Activated CD8-positive, alpha-beta T cell treated with anti-CD3 and anti-CD28 coated beads for 36 hours (primary cell): ENCODE measurements at regions not wholly inside any gene's neighbourhood (a gene's known extent, or its start where the extent isn't known, plus 50 kb on each side); places are given as distances from the start of the nearest gene placed in this dataset.
A peak's percentile ranks its signal among the peaks of the same experiment; 100 is the strongest.

Source experiments
- ATAC-seq: fragments of 200-7000 bp; cut with Tn5 transposase; one replicate; pipeline ENCODE4 v1.10.0; 2021; ENCODE audit warnings: mild to moderate bottlenecking, moderate library complexity
- CTCF ChIA-PET: fragments of 350-600 bp; sonication (Branson Sonifier 250); formaldehyde crosslinking; loops from one replicate; lab custom pipeline; 2021; ENCODE audit warnings: antibody characterized with exemption; lab: Charles Lee
- POLR2A ChIA-PET: fragments of 350-600 bp; sonication (Branson Sonifier 250); formaldehyde crosslinking; loops from one replicate; lab custom pipeline; 2021; ENCODE audit warnings: antibody characterized with exemption; lab: Charles Lee
- DNase-seq: peaks from one replicate; pipeline ENCODE4 v3.0.0-alpha.2; 2020
- H3K27ac Mint-ChIP-seq: one replicate; pipeline ENCODE4 v1.8.0; 2021; ENCODE audit warnings: mild to moderate bottlenecking, mixed read lengths
- H3K27me3 Mint-ChIP-seq: one replicate; pipeline ENCODE4 v1.8.0; 2021; ENCODE audit warnings: mixed read lengths
- H3K36me3 Mint-ChIP-seq: one replicate; pipeline ENCODE4 v1.8.0; 2021; ENCODE audit warnings: low read depth, mixed read lengths
- H3K4me1 Mint-ChIP-seq: one replicate; pipeline ENCODE4 v1.8.0; 2021; ENCODE audit warnings: low read depth, mixed read lengths
- H3K4me3 Mint-ChIP-seq: one replicate; pipeline ENCODE4 v1.8.0; 2021; ENCODE audit warnings: mild to moderate bottlenecking, moderate library complexity, mixed read lengths
- H3K9me3 Mint-ChIP-seq: one replicate; pipeline ENCODE4 v1.8.0; 2021; ENCODE audit warnings: mixed read lengths
- intact Hi-C: fragments of 100-400 bp; cut with micrococcal nuclease; formaldehyde crosslinking; loops from one replicate; pipeline ENCODE4 v1.10.0; 2022
- TF ChIP-seq, protein P1 (sequence below): fragments of 200-600 bp; IDR thresholded peaks from one replicate; pipeline ENCODE4 v1.8.0; 2022; ENCODE audit warnings: antibody characterized with exemption, mild to moderate bottlenecking

DNA sequence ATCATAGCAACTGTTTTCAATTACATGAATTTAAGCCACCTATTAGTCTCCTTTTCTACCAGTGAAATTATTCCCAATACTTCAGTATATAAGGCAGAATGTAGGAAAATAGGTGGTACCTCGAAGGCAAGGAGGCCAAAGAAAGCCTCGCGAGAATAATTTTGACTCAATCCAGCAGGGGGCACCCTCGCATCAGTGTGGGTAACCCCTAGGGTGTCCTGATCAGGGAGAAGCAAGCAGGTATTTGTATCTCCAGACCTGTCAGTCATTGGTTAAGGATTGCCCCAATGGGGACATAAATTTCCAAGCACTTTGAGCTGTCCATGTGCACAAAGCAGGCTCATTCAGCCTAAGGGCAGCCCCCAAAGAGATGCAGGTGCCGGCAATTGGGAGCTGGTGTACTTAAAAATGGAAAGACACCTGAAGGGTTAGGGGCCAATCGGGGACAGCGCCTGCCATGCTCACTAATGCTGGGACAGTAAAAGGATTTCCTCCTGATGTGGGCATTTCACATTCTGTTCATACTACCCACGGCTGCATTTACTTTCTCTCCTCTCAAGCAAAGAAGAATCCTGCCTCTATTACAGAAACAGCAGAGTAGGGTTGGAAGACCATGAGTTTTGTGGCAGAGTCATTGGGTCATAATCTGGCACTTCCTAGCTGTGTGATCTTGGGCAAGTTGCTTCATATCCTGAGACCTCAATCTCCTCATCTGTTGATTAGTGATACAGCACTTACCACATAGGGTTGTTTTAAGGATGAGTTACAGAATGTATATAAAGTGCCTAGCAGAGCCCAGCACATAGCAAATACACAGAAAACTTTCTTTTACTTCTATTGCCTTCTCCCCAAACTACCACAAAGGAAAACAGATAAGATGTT lies 136.1 kb downstream of the ICOS start:
- POLR2A ChIA-PET = interaction anchor here (0.6 to 0.9 kb wide), 4 partner anchors 8 to 257 kb away, joined by 3 read pairs; no protein-coding TSS in a partner anchor
- H3K9me3 Mint-ChIP-seq = peaks cover 3% of the 10 kb centered on the region
- no peaks in the 10 kb centered on the region for H3K36me3 Mint-ChIP-seq
- peak; percentile 82 for DNase-seq
- no peak overlapping the region for H3K4me3 Mint-ChIP-seq
- ATAC-seq = peak; percentile 79
- peaks cover 7% of the 10 kb centered on the region for H3K27me3 Mint-ChIP-seq
- intact Hi-C loops = loop anchor here (2.0 kb wide), 1 partner anchor 106 kb away; no protein-coding TSS in a partner anchor
- H3K4me1 Mint-ChIP-seq = peaks cover 2% of the 10 kb centered on the region
- TF ChIP-seq, protein P1, sequence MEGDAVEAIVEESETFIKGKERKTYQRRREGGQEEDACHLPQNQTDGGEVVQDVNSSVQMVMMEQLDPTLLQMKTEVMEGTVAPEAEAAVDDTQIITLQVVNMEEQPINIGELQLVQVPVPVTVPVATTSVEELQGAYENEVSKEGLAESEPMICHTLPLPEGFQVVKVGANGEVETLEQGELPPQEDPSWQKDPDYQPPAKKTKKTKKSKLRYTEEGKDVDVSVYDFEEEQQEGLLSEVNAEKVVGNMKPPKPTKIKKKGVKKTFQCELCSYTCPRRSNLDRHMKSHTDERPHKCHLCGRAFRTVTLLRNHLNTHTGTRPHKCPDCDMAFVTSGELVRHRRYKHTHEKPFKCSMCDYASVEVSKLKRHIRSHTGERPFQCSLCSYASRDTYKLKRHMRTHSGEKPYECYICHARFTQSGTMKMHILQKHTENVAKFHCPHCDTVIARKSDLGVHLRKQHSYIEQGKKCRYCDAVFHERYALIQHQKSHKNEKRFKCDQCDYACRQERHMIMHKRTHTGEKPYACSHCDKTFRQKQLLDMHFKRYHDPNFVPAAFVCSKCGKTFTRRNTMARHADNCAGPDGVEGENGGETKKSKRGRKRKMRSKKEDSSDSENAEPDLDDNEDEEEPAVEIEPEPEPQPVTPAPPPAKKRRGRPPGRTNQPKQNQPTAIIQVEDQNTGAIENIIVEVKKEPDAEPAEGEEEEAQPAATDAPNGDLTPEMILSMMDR = peak; percentile 93
- H3K27ac Mint-ChIP-seq = no peak overlapping the region
- CTCF ChIA-PET = interaction anchor here (0.6 to 7.6 kb wide), 54 partner anchors 9 to 251 kb away, joined by 3 to 83 read pairs (median 5); no protein-coding TSS in a partner anchor

DNA sequence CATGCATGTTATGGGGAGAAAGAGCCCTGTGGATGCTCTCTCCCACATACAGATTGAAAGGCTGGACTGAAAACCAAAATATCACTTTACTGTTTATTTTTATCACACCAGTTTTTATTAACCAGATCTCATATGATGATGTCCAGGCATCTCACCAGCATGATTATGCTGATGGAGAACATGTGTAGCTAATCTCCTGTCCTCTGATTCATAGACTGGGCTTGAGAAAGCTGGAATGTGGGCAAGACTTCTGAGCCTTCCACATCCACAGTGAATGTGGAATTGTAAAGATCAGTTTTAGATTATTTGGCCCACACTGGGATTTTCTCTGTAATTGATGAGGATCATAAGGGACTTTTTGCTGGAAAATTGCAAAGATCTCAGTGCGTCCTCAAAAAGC lies 137.9 kb downstream of the ICOS start:
- no peak for ATAC-seq
- Mint-ChIP-seq H3K27me3 (peaks cover 5% of the 10 kb centered on the region), H3K4me3 (no peak overlapping the region), H3K4me1 (peaks cover 3% of the 10 kb centered on the region), H3K36me3 (no peaks in the 10 kb centered on the region), H3K27ac (no peak overlapping the region), H3K9me3 (peaks cover 3% of the 10 kb centered on the region)
- intact Hi-C loops = no loop called here
- TF ChIP-seq, protein P1 = no peak
- ChIA-PET CTCF (interaction anchor here (1.1 to 7.6 kb wide), 6 partner anchors 12 to 186 kb away, joined by 3 to 83 read pairs (median 6); no protein-coding TSS in a partner anchor), POLR2A (interaction anchor here (0.5 kb wide), 1 partner anchor 28 kb away, joined by 3 read pairs; no protein-coding TSS in a partner anchor)
- DNase-seq = no peak

- ATAC-seq = no peak
- no peak for DNase-seq
- no peaks in the 10 kb centered on the region for H3K36me3 Mint-ChIP-seq
- H3K27me3 Mint-ChIP-seq = peaks cover 5% of the 10 kb centered on the region
- intact Hi-C loops = no loop called here
- TF ChIP-seq, protein P1 = no peak
- POLR2A ChIA-PET = no interaction called here
- no peak overlapping the region for H3K4me3 Mint-ChIP-seq
- peaks cover 3% of the 10 kb centered on the region for H3K9me3 Mint-ChIP-seq
- CTCF ChIA-PET = interaction anchor here (3.0 to 4.7 kb wide), 2 partner anchors 67 to 100 kb away, joined by 11 to 21 read pairs; no protein-coding TSS in a partner anchor
- H3K4me1 Mint-ChIP-seq = peaks cover 2% of the 10 kb centered on the region
- H3K27ac Mint-ChIP-seq = no peak overlapping the region
Measured at GRCh38 chr2:204078003-204078698, 141.6 kb downstream of the ICOS start.

DNA sequence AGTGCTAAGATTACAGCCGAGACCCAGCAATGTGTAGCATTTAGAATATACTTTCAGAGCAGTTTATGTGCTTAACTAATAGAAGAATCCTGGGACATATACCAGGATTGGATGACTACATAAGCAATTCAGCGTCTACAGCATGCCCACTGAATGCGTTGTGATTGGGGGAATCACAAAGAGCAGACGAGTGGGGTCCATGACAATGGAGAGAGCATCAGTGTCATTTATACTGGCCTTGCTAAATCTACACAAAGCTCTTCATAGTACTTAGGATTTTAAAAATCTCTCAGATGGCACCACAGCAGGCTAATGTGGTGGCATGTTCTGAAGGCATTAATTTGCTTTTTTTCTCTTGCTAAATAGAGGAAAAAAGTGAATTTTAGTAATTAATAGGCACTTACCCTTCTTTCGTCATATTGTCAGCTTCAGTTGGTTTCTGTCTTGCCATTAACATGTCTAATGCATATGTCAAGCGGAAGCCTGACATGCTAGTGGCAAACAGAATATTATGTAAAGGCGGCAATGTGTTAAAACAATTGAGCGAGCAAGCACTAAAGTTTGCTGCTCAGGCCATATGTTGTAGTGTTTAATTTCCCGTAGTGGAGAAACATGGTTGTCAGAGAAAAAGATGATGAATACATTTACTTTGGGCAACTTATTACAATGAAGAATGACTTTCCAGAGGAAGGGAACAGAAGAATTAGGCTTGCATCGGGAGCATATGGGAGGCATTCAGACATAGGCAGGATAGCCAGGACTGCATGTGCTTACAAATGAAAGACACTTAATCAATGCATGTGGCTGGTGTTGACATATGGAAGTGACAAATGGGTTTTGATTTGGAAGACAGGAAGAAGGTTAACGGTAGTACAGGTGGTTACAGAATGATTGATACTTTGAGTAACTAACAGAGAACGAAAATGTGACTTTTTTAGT lies 145.2 kb downstream of the ICOS start:
- no peak for ATAC-seq
- TF ChIP-seq, protein P1 = no peak
- no peak for DNase-seq
- peaks cover 2% of the 10 kb centered on the region for H3K4me1 Mint-ChIP-seq
- ChIA-PET CTCF (interaction anchor here (1.4 to 4.7 kb wide), 3 partner anchors 9 to 96 kb away, joined by 3 to 27 read pairs (median 21); no protein-coding TSS in a partner anchor), POLR2A (interaction anchor here (0.8 to 1.0 kb wide), 2 partner anchors 9 to 120 kb away, joined by 3 read pairs; no protein-coding TSS in a partner anchor)
- H3K27ac Mint-ChIP-seq = no peak overlapping the region
- H3K36me3 Mint-ChIP-seq = no peaks in the 10 kb centered on the region
- intact Hi-C loops = no loop called here
- H3K9me3 Mint-ChIP-seq = peaks cover 3% of the 10 kb centered on the region
- H3K27me3 Mint-ChIP-seq = peaks cover 7% of the 10 kb centered on the region
- H3K4me3 Mint-ChIP-seq = no peak overlapping the region
